ENCODE measurements at regions not wholly inside any gene's neighbourhood (a gene's known extent, or its start where the extent isn't known, plus 50 kb on each side); places are given as distances from the start of the nearest gene placed in this dataset.
A peak's percentile ranks its signal among the peaks of the same experiment; 100 is the strongest.

DNA sequence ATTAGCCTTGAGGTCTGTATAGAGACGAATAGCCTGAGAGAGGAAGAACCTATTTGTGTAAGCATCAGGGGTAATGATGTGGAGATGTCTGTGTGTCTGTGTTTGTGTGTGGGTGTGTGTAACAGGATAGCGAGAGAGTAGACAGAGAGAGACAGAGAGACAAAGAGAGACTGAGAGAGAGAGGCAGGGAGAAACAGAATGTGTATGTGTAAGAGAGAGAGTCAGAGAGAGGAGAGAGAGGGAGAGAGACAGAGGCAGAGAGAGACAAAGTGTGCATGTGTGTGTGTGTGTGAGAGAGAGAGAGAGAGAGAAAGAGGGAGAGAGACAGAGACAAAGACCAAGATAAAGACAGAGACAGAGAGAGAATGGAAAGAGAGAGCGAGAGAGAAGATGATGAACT is 396.1 kb downstream of the PAX1 start:
- FAIRE-seq (no peak), DNase-seq (ENCODE audit: insufficient read length, low spot score) (no peak)
- TF ChIP-seq POLR2AphosphoS5 (IDR thresholded peaks at IDR 0.05; ENCODE audit: low read depth, low read length) (no peak), TAF1 (IDR thresholded peaks at IDR 0.05; ENCODE audit: low read depth, low read length) (no peak), SPI1 (IDR thresholded peaks at IDR 0.05; ENCODE audit: low read depth, low read length) (no peak), POU2F2 (IDR thresholded peaks at IDR 0.05; ENCODE audit: low read depth, low read length) (no peak), POLR2A (IDR thresholded peaks at IDR 0.05; ENCODE audit: low read depth, low read length) (no peak)

- TF ChIP-seq SPI1 (IDR thresholded peaks at IDR 0.05; ENCODE audit: low read depth, low read length), result no peak
- TF ChIP-seq PAX5 (IDR thresholded peaks at IDR 0.05; ENCODE audit: insufficient read depth, low read length, severe bottlenecking), result no peak
- TF ChIP-seq POU2F2 (IDR thresholded peaks at IDR 0.05; ENCODE audit: low read depth, low read length), result no peak
- no peak for TF ChIP-seq POLR2AphosphoS5 (IDR thresholded peaks at IDR 0.05; ENCODE audit: low read depth, low read length)
- no peak for TF ChIP-seq POLR2A (IDR thresholded peaks at IDR 0.05; ENCODE audit: low read depth, low read length)
- TF ChIP-seq TAF1 (IDR thresholded peaks at IDR 0.05; ENCODE audit: low read depth, low read length), result no peak
Observed at GRCh38 chr20:22100686-22101085, 395.2 kb downstream of the PAX1 start.

GRCh38 chr20:22099348-22099747 is 393.9 kb downstream of the PAX1 start:
- TF ChIP-seq POLR2AphosphoS5 (IDR thresholded peaks at IDR 0.05; ENCODE audit: low read depth, low read length), result no peak
- peak; percentile 25; the same call in 1 of the 2 replicates for TF ChIP-seq SPI1 (IDR thresholded peaks at IDR 0.05; ENCODE audit: low read depth, low read length)
- no peak for DNase-seq (ENCODE audit: insufficient read length, low spot score)
- FAIRE-seq, result no peak

More at GRCh38 chr20:22100686-22101085, 395.2 kb downstream of the PAX1 start:
- DNase-seq (ENCODE audit: insufficient read length, low spot score) (no peak), FAIRE-seq (no peak)

GRCh38 chr20:22098511-22098910 is 393.0 kb downstream of the PAX1 start:
- no peak for TF ChIP-seq POU2F2 (IDR thresholded peaks at IDR 0.05; ENCODE audit: low read depth, low read length)
- no peak for TF ChIP-seq PAX5 (IDR thresholded peaks at IDR 0.05; ENCODE audit: insufficient read depth, low read length, severe bottlenecking)
- no peak for TF ChIP-seq TAF1 (IDR thresholded peaks at IDR 0.05; ENCODE audit: low read depth, low read length)
- TF ChIP-seq SPI1 (IDR thresholded peaks at IDR 0.05; ENCODE audit: low read depth, low read length), result no peak
- TF ChIP-seq POLR2AphosphoS5 (IDR thresholded peaks at IDR 0.05; ENCODE audit: low read depth, low read length), result no peak
- TF ChIP-seq POLR2A (IDR thresholded peaks at IDR 0.05; ENCODE audit: low read depth, low read length), result no peak
- DNase-seq (ENCODE audit: insufficient read length, low spot score), result no peak
- FAIRE-seq, result no peak

- DNase-seq (ENCODE audit: insufficient read length, low spot score), result no peak
- no peak for TF ChIP-seq PAX5 (IDR thresholded peaks at IDR 0.05; ENCODE audit: insufficient read depth, low read length, severe bottlenecking)
- no peak for TF ChIP-seq SPI1 (IDR thresholded peaks at IDR 0.05; ENCODE audit: low read depth, low read length)
- no peak for TF ChIP-seq TAF1 (IDR thresholded peaks at IDR 0.05; ENCODE audit: low read depth, low read length)
- TF ChIP-seq POLR2AphosphoS5 (IDR thresholded peaks at IDR 0.05; ENCODE audit: low read depth, low read length), result no peak
- TF ChIP-seq POU2F2 (IDR thresholded peaks at IDR 0.05; ENCODE audit: low read depth, low read length), result no peak
- no peak for TF ChIP-seq POLR2A (IDR thresholded peaks at IDR 0.05; ENCODE audit: low read depth, low read length)
- no peak for FAIRE-seq
Observed at GRCh38 chr20:22093122-22093521, 387.7 kb downstream of the PAX1 start.

- no peak for FAIRE-seq
- TF ChIP-seq POLR2A (IDR thresholded peaks at IDR 0.05; ENCODE audit: low read depth, low read length) (no peak), SPI1 (IDR thresholded peaks at IDR 0.05; ENCODE audit: low read depth, low read length) (no peak), POU2F2 (IDR thresholded peaks at IDR 0.05; ENCODE audit: low read depth, low read length) (no peak), POLR2AphosphoS5 (IDR thresholded peaks at IDR 0.05; ENCODE audit: low read depth, low read length) (no peak), TAF1 (IDR thresholded peaks at IDR 0.05; ENCODE audit: low read depth, low read length) (no peak), PAX5 (IDR thresholded peaks at IDR 0.05; ENCODE audit: insufficient read depth, low read length, severe bottlenecking) (no peak)
- DNase-seq (ENCODE audit: insufficient read length, low spot score), result no peak
Observed at GRCh38 chr20:22088882-22089281, 383.4 kb downstream of the PAX1 start.

DNA sequence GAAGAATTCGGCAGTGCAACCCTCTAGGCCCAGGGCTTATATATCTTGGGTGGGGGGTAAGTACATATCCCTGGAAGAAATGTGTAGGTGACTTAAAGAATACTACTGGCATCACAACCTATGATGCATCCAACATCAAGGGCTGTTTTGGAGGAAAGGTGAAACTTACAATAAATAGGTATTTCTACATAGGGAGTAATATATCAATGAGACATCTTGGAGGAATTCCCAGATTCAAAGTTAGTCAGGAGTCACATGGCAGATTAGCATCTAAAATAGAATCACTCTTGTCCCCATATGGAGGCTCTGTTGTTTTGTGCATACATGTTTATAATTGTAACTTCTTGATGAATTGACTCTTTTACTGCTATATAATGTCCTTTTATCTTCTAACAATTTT is 375.5 kb downstream of the PAX1 start:
- DNase-seq (ENCODE audit: insufficient read length, low spot score), result no peak
- no peak for FAIRE-seq

DNA sequence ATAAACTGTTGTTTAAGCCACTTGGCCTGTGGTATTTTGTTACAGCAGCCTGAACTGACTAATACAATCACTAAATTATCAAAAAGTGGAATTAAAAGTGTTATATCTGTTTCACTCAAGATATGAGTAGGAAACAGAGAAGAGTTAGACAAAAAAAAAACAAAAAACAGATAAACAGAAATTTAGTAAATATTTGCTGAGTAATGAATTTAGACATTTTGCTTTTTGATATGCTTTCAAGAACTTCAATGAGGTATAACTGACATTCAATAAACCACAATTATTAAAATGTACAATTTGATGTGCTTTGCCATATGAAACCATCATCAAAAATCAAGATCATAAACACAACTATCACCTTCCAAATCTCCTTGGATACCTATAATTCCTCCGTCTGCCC is 369.2 kb downstream of the PAX1 start:
- no peak for DNase-seq (ENCODE audit: insufficient read length, low spot score)
- TF ChIP-seq POU2F2 (IDR thresholded peaks at IDR 0.05; ENCODE audit: low read depth, low read length) (no peak), POLR2A (IDR thresholded peaks at IDR 0.05; ENCODE audit: low read depth, low read length) (no peak), TAF1 (IDR thresholded peaks at IDR 0.05; ENCODE audit: low read depth, low read length) (no peak), PAX5 (IDR thresholded peaks at IDR 0.05; ENCODE audit: insufficient read depth, low read length, severe bottlenecking) (no peak), SPI1 (IDR thresholded peaks at IDR 0.05; ENCODE audit: low read depth, low read length) (no peak), POLR2AphosphoS5 (IDR thresholded peaks at IDR 0.05; ENCODE audit: low read depth, low read length) (no peak)
- FAIRE-seq, result no peak

More for the DNA sequence above, 375.5 kb downstream of the PAX1 start:
- no peak for TF ChIP-seq TAF1 (IDR thresholded peaks at IDR 0.05; ENCODE audit: low read depth, low read length)
- TF ChIP-seq POLR2A (IDR thresholded peaks at IDR 0.05; ENCODE audit: low read depth, low read length), result no peak
- no peak for TF ChIP-seq SPI1 (IDR thresholded peaks at IDR 0.05; ENCODE audit: low read depth, low read length)
- no peak for TF ChIP-seq PAX5 (IDR thresholded peaks at IDR 0.05; ENCODE audit: insufficient read depth, low read length, severe bottlenecking)
- no peak for TF ChIP-seq POLR2AphosphoS5 (IDR thresholded peaks at IDR 0.05; ENCODE audit: low read depth, low read length)
- no peak for TF ChIP-seq POU2F2 (IDR thresholded peaks at IDR 0.05; ENCODE audit: low read depth, low read length)

GRCh38 chr20:22071841-22072240 is 366.4 kb downstream of the PAX1 start:
- FAIRE-seq (no peak), DNase-seq (ENCODE audit: insufficient read length, low spot score) (no peak)
- no peak for TF ChIP-seq POU2F2 (IDR thresholded peaks at IDR 0.05; ENCODE audit: low read depth, low read length)
- TF ChIP-seq POLR2AphosphoS5 (IDR thresholded peaks at IDR 0.05; ENCODE audit: low read depth, low read length), result no peak
- no peak for TF ChIP-seq POLR2A (IDR thresholded peaks at IDR 0.05; ENCODE audit: low read depth, low read length)
- no peak for TF ChIP-seq TAF1 (IDR thresholded peaks at IDR 0.05; ENCODE audit: low read depth, low read length)
- TF ChIP-seq PAX5 (IDR thresholded peaks at IDR 0.05; ENCODE audit: insufficient read depth, low read length, severe bottlenecking), result no peak
- no peak for TF ChIP-seq SPI1 (IDR thresholded peaks at IDR 0.05; ENCODE audit: low read depth, low read length)

GRCh38 chr20:22070610-22071058 is 365.2 kb downstream of the PAX1 start:
- TF ChIP-seq POU2F2 (IDR thresholded peaks at IDR 0.05; ENCODE audit: low read depth, low read length) (no peak), TAF1 (IDR thresholded peaks at IDR 0.05; ENCODE audit: low read depth, low read length) (no peak), PAX5 (IDR thresholded peaks at IDR 0.05; ENCODE audit: insufficient read depth, low read length, severe bottlenecking) (no peak), POLR2AphosphoS5 (IDR thresholded peaks at IDR 0.05; ENCODE audit: low read depth, low read length) (no peak), SPI1 (IDR thresholded peaks at IDR 0.05; ENCODE audit: low read depth, low read length) (no peak), POLR2A (IDR thresholded peaks at IDR 0.05; ENCODE audit: low read depth, low read length) (no peak)
- DNase-seq (ENCODE audit: insufficient read length, low spot score) (no peak), FAIRE-seq (no peak)
